IPS DF 4.7 (cell line): ENCODE measurements at regions not wholly inside any gene's neighbourhood (a gene's known extent, or its start where the extent isn't known, plus 50 kb on each side); places are given as distances from the start of the nearest gene placed in this dataset.

Source experiments
- DNase-seq: peaks from one replicate; pipeline ENCODE4 v3.0.0-alpha.2; 2013; ENCODE audit warnings: low spot score; ENCODE audit errors: extremely low read depth

GRCh38 chr2:200252265-200253067, 54.0 kb upstream of the SPATS2L start:
- no peak for DNase-seq

DNA sequence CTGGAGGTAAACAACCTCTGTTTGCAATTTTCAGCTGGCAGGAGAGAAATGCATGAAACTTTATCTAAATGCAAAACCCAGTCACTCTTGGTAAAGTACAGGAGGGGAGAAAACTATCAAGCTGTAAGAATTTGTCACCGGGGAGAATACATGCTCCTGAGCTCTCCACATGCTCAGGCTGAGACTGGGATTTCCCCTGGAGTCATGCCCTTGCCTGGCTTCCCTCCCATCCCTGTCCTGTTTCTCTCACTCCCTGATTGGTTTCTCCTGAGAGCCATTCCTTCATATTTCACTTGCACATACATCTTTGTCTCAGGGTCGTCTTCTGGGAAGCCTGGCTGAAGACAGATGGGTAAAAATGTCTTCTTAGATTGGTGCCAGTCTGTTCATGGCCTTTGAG, 52.9 kb upstream of the SPATS2L start:
- no peak for DNase-seq

DNA sequence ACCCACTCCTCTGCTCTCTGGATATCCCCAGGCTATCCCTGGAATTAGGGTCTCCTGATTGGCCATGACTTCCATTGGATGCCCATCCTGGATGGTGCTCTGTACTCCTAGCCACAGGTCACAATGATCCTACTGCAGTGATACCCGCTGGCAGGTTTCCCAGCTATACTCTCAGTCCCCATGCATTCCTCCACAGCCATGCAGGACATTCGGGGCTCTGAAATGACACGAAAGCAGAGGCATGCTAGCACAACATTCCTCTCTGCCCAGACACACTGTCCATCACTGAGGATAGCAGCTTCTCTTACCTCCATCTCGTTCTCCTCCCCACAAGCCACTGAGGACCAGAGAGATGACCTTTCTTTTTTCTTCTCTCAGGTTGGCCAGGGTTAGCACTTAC, 51.7 kb upstream of the SPATS2L start:
- no peak for DNase-seq

GRCh38 chr2:200255549-200255948, 50.9 kb upstream of the SPATS2L start:
- DNase-seq = no peak
